Fibroblast of lung (primary cell): ENCODE measurements at regions not wholly inside any gene's neighbourhood (a gene's known extent, or its start where the extent isn't known, plus 50 kb on each side); places are given as distances from the start of the nearest gene placed in this dataset.

Source experiments
- EZH2 ChIP-seq: IDR thresholded peaks from 2 replicates; pipeline ENCODE4 v1.5.1; 2012; ENCODE audit warnings: low read length, control low read depth, mild to moderate bottlenecking; ENCODE audit errors: missing control alignments
- TF ChIP-seq, protein P1 (sequence below), 2 donors: IDR thresholded peaks in 1 of 2; conservative IDR thresholded peaks in 1 of 2; 1 replicate in 1 of 2; 2 replicates in 1 of 2; pipeline ENCODE4 v1.5.1; 2011 to 2012; ENCODE audit warnings: low read length in 2 of 2, control low read depth in 1 of 2, inconsistent platforms in 1 of 2, low read depth in 1 of 2, mild to moderate bottlenecking in 1 of 2

DNA sequence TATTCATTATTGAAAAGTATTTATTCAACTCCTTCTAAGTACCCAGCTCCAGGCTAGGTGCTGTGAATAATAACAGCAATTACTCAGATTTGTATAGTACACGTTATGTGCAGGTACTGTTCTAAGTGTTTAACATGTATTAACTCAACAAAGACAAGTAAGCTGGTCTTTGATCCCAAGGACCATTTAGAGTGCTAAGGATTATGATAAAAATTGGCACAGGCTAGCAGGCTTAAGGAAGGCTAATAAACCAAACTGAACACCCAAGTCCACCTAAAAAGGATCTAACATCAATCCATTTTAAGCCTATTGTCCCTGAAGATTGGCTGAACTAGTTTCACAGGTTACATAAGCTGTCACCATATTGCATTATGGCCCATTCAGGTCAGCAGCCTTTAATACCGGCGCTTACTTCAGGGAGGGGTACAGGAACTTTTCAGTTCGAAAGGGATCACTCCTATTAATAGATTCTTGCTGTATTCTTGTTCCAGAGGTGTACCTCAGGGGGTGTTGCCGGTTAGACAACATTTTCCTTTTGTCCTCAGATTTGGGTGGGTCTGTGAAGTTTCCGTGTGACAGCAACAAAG is 99.0 kb upstream of the GMDS start:
- no peak for TF ChIP-seq EZH2
- TF ChIP-seq, protein P1, sequence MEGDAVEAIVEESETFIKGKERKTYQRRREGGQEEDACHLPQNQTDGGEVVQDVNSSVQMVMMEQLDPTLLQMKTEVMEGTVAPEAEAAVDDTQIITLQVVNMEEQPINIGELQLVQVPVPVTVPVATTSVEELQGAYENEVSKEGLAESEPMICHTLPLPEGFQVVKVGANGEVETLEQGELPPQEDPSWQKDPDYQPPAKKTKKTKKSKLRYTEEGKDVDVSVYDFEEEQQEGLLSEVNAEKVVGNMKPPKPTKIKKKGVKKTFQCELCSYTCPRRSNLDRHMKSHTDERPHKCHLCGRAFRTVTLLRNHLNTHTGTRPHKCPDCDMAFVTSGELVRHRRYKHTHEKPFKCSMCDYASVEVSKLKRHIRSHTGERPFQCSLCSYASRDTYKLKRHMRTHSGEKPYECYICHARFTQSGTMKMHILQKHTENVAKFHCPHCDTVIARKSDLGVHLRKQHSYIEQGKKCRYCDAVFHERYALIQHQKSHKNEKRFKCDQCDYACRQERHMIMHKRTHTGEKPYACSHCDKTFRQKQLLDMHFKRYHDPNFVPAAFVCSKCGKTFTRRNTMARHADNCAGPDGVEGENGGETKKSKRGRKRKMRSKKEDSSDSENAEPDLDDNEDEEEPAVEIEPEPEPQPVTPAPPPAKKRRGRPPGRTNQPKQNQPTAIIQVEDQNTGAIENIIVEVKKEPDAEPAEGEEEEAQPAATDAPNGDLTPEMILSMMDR (conservative IDR thresholded peaks at IDR 0.05 in 1 of 2, IDR thresholded peaks at IDR 0.05 in 1 of 2; ENCODE audit: low read depth in 1 of 2, low read length in 2 of 2), result no peak
